WTC11 (cell line): ENCODE measurements at regions not wholly inside any gene's neighbourhood (a gene's known extent, or its start where the extent isn't known, plus 50 kb on each side); places are given as distances from the start of the nearest gene placed in this dataset.

Experiments used
- ATAC-seq: fragments of 200-7000 bp; cut with Tn5 transposase; 2 replicates; pipeline ENCODE4 v1.10.0; 2021; ENCODE audit warnings: mild to moderate bottlenecking, moderate library complexity
- CTCF ChIA-PET: fragments of 300-600 bp; sonication (Branson Sonifier 250); formaldehyde crosslinking; loops from one replicate; lab custom pipeline; 2021; ENCODE audit warnings: antibody characterized with exemption; lab: Charles Lee
- POLR2A ChIA-PET: fragments of 350-600 bp; sonication (Branson Sonifier 250); formaldehyde crosslinking; loops from one replicate; lab custom pipeline; 2021; ENCODE audit warnings: antibody characterized with exemption; lab: Charles Lee
- DNase-seq: peaks from one replicate; pipeline ENCODE4 v3.0.0; 2021; ENCODE audit warnings: low spot score
- H3K27ac Mint-ChIP-seq: 2 replicates; pipeline ENCODE4 v1.8.0; 2021; ENCODE audit warnings: mixed read lengths
- H3K27me3 Mint-ChIP-seq: 2 replicates; pipeline ENCODE4 v1.8.0; 2021; ENCODE audit warnings: low read depth, mild to moderate bottlenecking, moderate library complexity, mixed read lengths
- H3K36me3 Mint-ChIP-seq: 2 replicates; pipeline ENCODE4 v1.8.0; 2021; ENCODE audit warnings: mixed read lengths
- H3K4me1 Mint-ChIP-seq: 2 replicates; pipeline ENCODE4 v1.8.0; 2022; ENCODE audit warnings: mixed read lengths
- H3K4me3 Mint-ChIP-seq: 2 replicates; pipeline ENCODE4 v1.8.0; 2021; ENCODE audit warnings: mild to moderate bottlenecking, moderate library complexity, mixed read lengths
- H3K9me3 Mint-ChIP-seq: 2 replicates; pipeline ENCODE4 v1.8.0; 2021; ENCODE audit warnings: mixed read lengths
- AR ChIP-seq: fragments of 250-450 bp; sonication (Bioruptor Pico); IDR thresholded peaks from 2 replicates; pipeline ENCODE4 v1.9.0; 2021; ENCODE audit warnings: mild to moderate bottlenecking
- ATF1 ChIP-seq: sonication (generic); formaldehyde crosslinking; IDR thresholded peaks from 2 replicates; pipeline ENCODE4 v1.8.1; 2023; ENCODE audit warnings: mild to moderate bottlenecking, moderate library complexity, missing genetic modification reagents
- CREB1 ChIP-seq: sonication (generic); formaldehyde crosslinking; IDR thresholded peaks from 2 replicates; pipeline ENCODE4 v1.8.0; 2023; ENCODE audit warnings: mild to moderate bottlenecking, missing genetic modification reagents
- CREM ChIP-seq: sonication (generic); formaldehyde crosslinking; IDR thresholded peaks from 2 replicates; pipeline ENCODE4 v1.8.1; 2022; ENCODE audit warnings: mild to moderate bottlenecking, missing genetic modification reagents, moderate library complexity
- ESRRA ChIP-seq: sonication (generic); formaldehyde crosslinking; IDR thresholded peaks from 2 replicates; pipeline ENCODE4 v1.8.1; 2022; ENCODE audit warnings: mild to moderate bottlenecking, missing genetic modification reagents, borderline replicate concordance
- IRF1 ChIP-seq: sonication (generic); formaldehyde crosslinking; IDR thresholded peaks from 2 replicates; pipeline ENCODE4 v1.8.0; 2023; ENCODE audit warnings: missing genetic modification reagents
- KAT7 ChIP-seq: sonication (generic); formaldehyde crosslinking; IDR thresholded peaks from 2 replicates; pipeline ENCODE4 v1.8.1; 2023; ENCODE audit warnings: missing genetic modification reagents, mild to moderate bottlenecking, borderline replicate concordance
- MAX ChIP-seq: sonication (generic); formaldehyde crosslinking; IDR thresholded peaks from 2 replicates; pipeline ENCODE4 v1.8.0; 2022; ENCODE audit warnings: mild to moderate bottlenecking, missing genetic modification reagents
- NFATC4 ChIP-seq: fragments of 250-450 bp; sonication (Bioruptor Pico); IDR thresholded peaks from 2 replicates; pipeline ENCODE4 v1.9.0; 2021; ENCODE audit warnings: mild to moderate bottlenecking
- NFYB ChIP-seq: sonication (generic); formaldehyde crosslinking; conservative IDR thresholded peaks from 2 replicates; pipeline ENCODE4 v1.8.0; 2022; ENCODE audit warnings: low read depth, missing genetic modification reagents
- NR3C1 ChIP-seq: sonication (generic); formaldehyde crosslinking; conservative IDR thresholded peaks from 2 replicates; pipeline ENCODE4 v1.8.1; 2023; ENCODE audit warnings: low read depth, mild to moderate bottlenecking, missing genetic modification reagents
- PRDM15 ChIP-seq: sonication (generic); formaldehyde crosslinking; IDR thresholded peaks from 2 replicates; pipeline ENCODE4 v1.8.0; 2022; ENCODE audit warnings: missing genetic modification reagents
- ZBTB21 ChIP-seq: sonication (generic); formaldehyde crosslinking; IDR thresholded peaks from 2 replicates; pipeline ENCODE4 v1.8.1; 2023; ENCODE audit warnings: mild to moderate bottlenecking, missing genetic modification reagents, borderline replicate concordance
- ZBTB43 ChIP-seq: sonication (generic); formaldehyde crosslinking; IDR thresholded peaks from 2 replicates; pipeline ENCODE4 v1.8.1; 2023; ENCODE audit warnings: mild to moderate bottlenecking, missing genetic modification reagents
- ZNF232 ChIP-seq: sonication (generic); formaldehyde crosslinking; IDR thresholded peaks from 2 replicates; pipeline ENCODE4 v1.8.0; 2022; ENCODE audit warnings: mild to moderate bottlenecking, missing genetic modification reagents
- ZNF317 ChIP-seq: sonication (generic); formaldehyde crosslinking; IDR thresholded peaks from 2 replicates; pipeline ENCODE4 v1.8.1; 2023; ENCODE audit warnings: low read depth, mild to moderate bottlenecking, moderate library complexity, missing genetic modification reagents, borderline replicate concordance
- ZNF512 ChIP-seq: sonication (generic); formaldehyde crosslinking; IDR thresholded peaks from 2 replicates; pipeline ENCODE4 v1.8.1; 2022; ENCODE audit warnings: missing genetic modification reagents, borderline replicate concordance
- ZNF671 ChIP-seq: fragments of 250-450 bp; sonication (Bioruptor Pico); IDR thresholded peaks from 2 replicates; pipeline ENCODE4 v1.8.0; 2021; ENCODE audit warnings: mild to moderate bottlenecking
- ZSCAN18 ChIP-seq: fragments of 250-450 bp; sonication (Bioruptor Pico); IDR thresholded peaks from 2 replicates; pipeline ENCODE4 v2.1.2; 2022; ENCODE audit warnings: mild to moderate bottlenecking, moderate library complexity

GRCh38 chr11:24238771-24239645 is 257.8 kb upstream of the LUZP2 start (continued):
- no peak for TF ChIP-seq IRF1
- TF ChIP-seq ZSCAN18 (CRISPR knock-in tag), result no peak
- TF ChIP-seq ATF1 (CRISPR knock-in tag), result no peak
- TF ChIP-seq NFATC4 (CRISPR knock-in tag), result no peak
- no peak for TF ChIP-seq NFYB
- TF ChIP-seq, all 79 proteins: peak for 0

- Mint-ChIP-seq H3K4me1 (no peaks in the 10 kb centered on the region), H3K36me3 (no peaks in the 10 kb centered on the region), H3K27me3 (no peaks in the 10 kb centered on the region), H3K27ac (no peak overlapping the region), H3K9me3 (peaks cover 8% of the 10 kb centered on the region), H3K4me3 (no peak overlapping the region)
- DNase-seq, result no peak
- ChIA-PET POLR2A (no interaction called here), CTCF (no interaction called here)
- TF ChIP-seq ZBTB21 (CRISPR knock-in tag) (no peak), MAX (CRISPR knock-in tag) (no peak), CREB1 (CRISPR knock-in tag) (no peak), NR3C1 (no peak), CREM (CRISPR knock-in tag) (no peak), ZNF671 (CRISPR knock-in tag) (no peak), ZNF232 (CRISPR knock-in tag) (no peak), ZBTB43 (CRISPR knock-in tag) (no peak), KAT7 (CRISPR knock-in tag) (no peak), ZNF512 (no peak), ZNF317 (CRISPR knock-in tag) (no peak), PRDM15 (CRISPR knock-in tag) (no peak), ESRRA (no peak), AR (CRISPR knock-in tag) (no peak)
- ATAC-seq, result no peak
These were observed 256.9 kb upstream of the LUZP2 start for GRCh38 chr11:24239930-24240329.
